ENCODE measurements at regions not wholly inside any gene's neighbourhood (a gene's known extent, or its start where the extent isn't known, plus 50 kb on each side); places are given as distances from the start of the nearest gene placed in this dataset.

- no peaks in the 10 kb centered on the region for H4K20me1 ChIP-seq (ENCODE audit: insufficient read depth, low read length)
- H3K27ac ChIP-seq (ENCODE audit: low read depth, low read length), result no peak overlapping the region
- H3K27me3 ChIP-seq (ENCODE audit: insufficient read depth, low read length), result no peaks in the 10 kb centered on the region
- H3K9me3 Mint-ChIP-seq (ENCODE audit: unreplicated experiment), result no peaks in the 10 kb centered on the region
- H3K36me3 ChIP-seq (ENCODE audit: insufficient read depth, low read length), result no peaks in the 10 kb centered on the region
- no peak overlapping the region for H3K4me2 ChIP-seq (ENCODE audit: low read length)
- DNase-seq (ENCODE audit: low read depth) (no peak), FAIRE-seq (no peak)
- no peaks in the 10 kb centered on the region for H3K4me1 Mint-ChIP-seq (ENCODE audit: low read depth, unreplicated experiment)
- peaks cover 5% of the 10 kb centered on the region for H3K27me3 Mint-ChIP-seq (ENCODE audit: low read depth, unreplicated experiment)
- no peaks in the 10 kb centered on the region for H3K79me2 ChIP-seq (ENCODE audit: insufficient read depth, low read length)
- H3K9ac ChIP-seq (ENCODE audit: low read length), result no peak overlapping the region
- H3K36me3 Mint-ChIP-seq (ENCODE audit: low read depth, unreplicated experiment), result no peaks in the 10 kb centered on the region
- no peak overlapping the region for H3K27ac Mint-ChIP-seq (ENCODE audit: unreplicated experiment)
- no peaks in the 10 kb centered on the region for H3K4me1 ChIP-seq (ENCODE audit: insufficient read depth, low read length)
- H3K4me3 ChIP-seq (ENCODE audit: insufficient read depth, low read depth, low read length), result no peak overlapping the region
- H3K4me3 Mint-ChIP-seq (ENCODE audit: unreplicated experiment), result no peak overlapping the region
- H2AFZ ChIP-seq (ENCODE audit: low read depth, low read length), result no peak overlapping the region
- no peaks in the 10 kb centered on the region for H3K9me3 ChIP-seq (ENCODE audit: insufficient read depth, low read depth, low read length)
- no peak for TF ChIP-seq CTCF (IDR thresholded peaks at IDR 0.05; ENCODE audit: insufficient read depth, low read depth, low read length)
- TF ChIP-seq EZH2 (IDR thresholded peaks at IDR 0.05; ENCODE audit: insufficient read depth, low read length), result no peak
Observed at GRCh38 chr10:121282264-121282663, 316.0 kb downstream of the FGFR2 start.

- no peak overlapping the region for H3K27ac Mint-ChIP-seq (ENCODE audit: unreplicated experiment)
- Histone ChIP-seq H3K27me3 (ENCODE audit: insufficient read depth, low read length) (no peaks in the 10 kb centered on the region), H3K27ac (ENCODE audit: low read depth, low read length) (no peak overlapping the region), H3K79me2 (ENCODE audit: insufficient read depth, low read length) (no peaks in the 10 kb centered on the region), H3K4me2 (ENCODE audit: low read length) (no peak overlapping the region), H3K4me3 (ENCODE audit: insufficient read depth, low read depth, low read length) (no peak overlapping the region), H3K9ac (ENCODE audit: low read length) (no peak overlapping the region), H3K36me3 (ENCODE audit: insufficient read depth, low read length) (no peaks in the 10 kb centered on the region), H3K4me1 (ENCODE audit: insufficient read depth, low read length) (no peaks in the 10 kb centered on the region), H4K20me1 (ENCODE audit: insufficient read depth, low read length) (no peaks in the 10 kb centered on the region), H2AFZ (ENCODE audit: low read depth, low read length) (no peak overlapping the region), H3K9me3 (ENCODE audit: insufficient read depth, low read depth, low read length) (no peaks in the 10 kb centered on the region)
- no peak overlapping the region for H3K4me3 Mint-ChIP-seq (ENCODE audit: unreplicated experiment)
- FAIRE-seq, result no peak
- peaks cover 11% of the 10 kb centered on the region for H3K27me3 Mint-ChIP-seq (ENCODE audit: low read depth, unreplicated experiment)
- no peak for TF ChIP-seq CTCF (IDR thresholded peaks at IDR 0.05; ENCODE audit: insufficient read depth, low read depth, low read length)
- no peak for TF ChIP-seq EZH2 (IDR thresholded peaks at IDR 0.05; ENCODE audit: insufficient read depth, low read length)
- H3K4me1 Mint-ChIP-seq (ENCODE audit: low read depth, unreplicated experiment), result no peaks in the 10 kb centered on the region
- DNase-seq (ENCODE audit: low read depth), result no peak
- H3K36me3 Mint-ChIP-seq (ENCODE audit: low read depth, unreplicated experiment), result no peaks in the 10 kb centered on the region
- H3K9me3 Mint-ChIP-seq (ENCODE audit: unreplicated experiment), result no peaks in the 10 kb centered on the region
Observed at GRCh38 chr10:121282797-121283515, 315.3 kb downstream of the FGFR2 start.

- H3K27me3 Mint-ChIP-seq (ENCODE audit: low read depth, unreplicated experiment), result peaks cover 18% of the 10 kb centered on the region
- H3K9ac ChIP-seq (ENCODE audit: low read length), result no peak overlapping the region
- no peak overlapping the region for H3K4me3 Mint-ChIP-seq (ENCODE audit: unreplicated experiment)
- no peaks in the 10 kb centered on the region for H3K36me3 Mint-ChIP-seq (ENCODE audit: low read depth, unreplicated experiment)
- H4K20me1 ChIP-seq (ENCODE audit: insufficient read depth, low read length), result no peaks in the 10 kb centered on the region
- no peak for TF ChIP-seq CTCF (IDR thresholded peaks at IDR 0.05; ENCODE audit: insufficient read depth, low read depth, low read length)
- no peak for TF ChIP-seq EZH2 (IDR thresholded peaks at IDR 0.05; ENCODE audit: insufficient read depth, low read length)
- no peaks in the 10 kb centered on the region for H3K27me3 ChIP-seq (ENCODE audit: insufficient read depth, low read length)
- H3K9me3 Mint-ChIP-seq (ENCODE audit: unreplicated experiment), result no peaks in the 10 kb centered on the region
- no peak for DNase-seq (ENCODE audit: low read depth)
- no peak overlapping the region for H3K27ac Mint-ChIP-seq (ENCODE audit: unreplicated experiment)
- no peak overlapping the region for H3K4me3 ChIP-seq (ENCODE audit: insufficient read depth, low read depth, low read length)
- no peak overlapping the region for H3K4me2 ChIP-seq (ENCODE audit: low read length)
- H3K4me1 Mint-ChIP-seq (ENCODE audit: low read depth, unreplicated experiment), result no peaks in the 10 kb centered on the region
- no peak overlapping the region for H2AFZ ChIP-seq (ENCODE audit: low read depth, low read length)
- no peaks in the 10 kb centered on the region for H3K9me3 ChIP-seq (ENCODE audit: insufficient read depth, low read depth, low read length)
- no peaks in the 10 kb centered on the region for H3K36me3 ChIP-seq (ENCODE audit: insufficient read depth, low read length)
- no peak for FAIRE-seq
- no peaks in the 10 kb centered on the region for H3K79me2 ChIP-seq (ENCODE audit: insufficient read depth, low read length)
- H3K27ac ChIP-seq (ENCODE audit: low read depth, low read length), result no peak overlapping the region
- H3K4me1 ChIP-seq (ENCODE audit: insufficient read depth, low read length), result no peaks in the 10 kb centered on the region
Observed at GRCh38 chr10:121284936-121285335, 313.3 kb downstream of the FGFR2 start.

Data from astrocyte (in vitro differentiated cells and primary cell).